ENCODE measurements at regions not wholly inside any gene's neighbourhood (a gene's known extent, or its start where the extent isn't known, plus 50 kb on each side); places are given as distances from the start of the nearest gene placed in this dataset.

- no peak for TF ChIP-seq CTCF (IDR thresholded peaks at IDR 0.05; ENCODE audit: extremely low read depth, insufficient read depth, missing control alignments)
- in situ Hi-C loops (cut with MboI; ENCODE audit: low pct_unique_long_range_greater_than_20kb, low sequenced_read_pairs, unreplicated experiment) = loop anchor here (25.0 kb wide), 1 partner anchor 994 kb away; no protein-coding TSS in a partner anchor
- no peak for DNase-seq (ENCODE audit: low spot score)
These were observed 115.1 kb downstream of the RASGEF1B start for GRCh38 chr4:81356621-81357020.

- no peak for DNase-seq (ENCODE audit: low spot score)
- in situ Hi-C loops (cut with MboI; ENCODE audit: low pct_unique_long_range_greater_than_20kb, low sequenced_read_pairs, unreplicated experiment) = loop anchor here (25.0 kb wide), 1 partner anchor 993 kb away; no protein-coding TSS in a partner anchor
- TF ChIP-seq CTCF (IDR thresholded peaks at IDR 0.05; ENCODE audit: extremely low read depth, insufficient read depth, missing control alignments) = no peak
These were observed 116.6 kb downstream of the RASGEF1B start for GRCh38 chr4:81355136-81355535.

GRCh38 chr4:81353861-81354260 is 117.8 kb downstream of the RASGEF1B start:
- in situ Hi-C loops (cut with MboI; ENCODE audit: low pct_unique_long_range_greater_than_20kb, low sequenced_read_pairs, unreplicated experiment) = loop anchor here (25.0 kb wide), 1 partner anchor 992 kb away; no protein-coding TSS in a partner anchor
- no peak for DNase-seq (ENCODE audit: low spot score)
- no peak for TF ChIP-seq CTCF (IDR thresholded peaks at IDR 0.05; ENCODE audit: extremely low read depth, insufficient read depth, missing control alignments)

- DNase-seq (ENCODE audit: low spot score) = no peak
- in situ Hi-C loops (cut with MboI; ENCODE audit: low pct_unique_long_range_greater_than_20kb, low sequenced_read_pairs, unreplicated experiment) = loop anchor here (25.0 kb wide), 1 partner anchor 990 kb away; no protein-coding TSS in a partner anchor
- no peak for TF ChIP-seq CTCF (IDR thresholded peaks at IDR 0.05; ENCODE audit: extremely low read depth, insufficient read depth, missing control alignments)
These were observed 119.3 kb downstream of the RASGEF1B start for GRCh38 chr4:81352446-81352835.

GRCh38 chr4:81351654-81352445 is 119.9 kb downstream of the RASGEF1B start:
- in situ Hi-C loops (cut with MboI; ENCODE audit: low pct_unique_long_range_greater_than_20kb, low sequenced_read_pairs, unreplicated experiment) = loop anchor here (25.0 kb wide), 1 partner anchor 990 kb away; no protein-coding TSS in a partner anchor
- TF ChIP-seq CTCF (IDR thresholded peaks at IDR 0.05; ENCODE audit: extremely low read depth, insufficient read depth, missing control alignments) = peak; percentile 93
- DNase-seq (ENCODE audit: low spot score) = peak; percentile 45

- DNase-seq (ENCODE audit: low spot score) = no peak
- TF ChIP-seq CTCF (IDR thresholded peaks at IDR 0.05; ENCODE audit: extremely low read depth, insufficient read depth, missing control alignments) = no peak
- in situ Hi-C loops (cut with MboI; ENCODE audit: low pct_unique_long_range_greater_than_20kb, low sequenced_read_pairs, unreplicated experiment) = loop anchor here (25.0 kb wide), 1 partner anchor 988 kb away; no protein-coding TSS in a partner anchor
These were observed 121.7 kb downstream of the RASGEF1B start for GRCh38 chr4:81350040-81350439.
